HG02798 (cell line): ENCODE measurements at regions not wholly inside any gene's neighbourhood (a gene's known extent, or its start where the extent isn't known, plus 50 kb on each side); places are given as distances from the start of the nearest gene placed in this dataset.

Source experiments
- ATAC-seq: cut with Tn5 transposase; IDR thresholded peaks from one replicate; pipeline ENCODE4 v1.9.1; 2021; ENCODE audit warnings: mild to moderate bottlenecking; ENCODE audit not compliant: unreplicated experiment, poor library complexity

GRCh38 chr4:14076776-14077175 is 449.3 kb upstream of the BOD1L1 start:
- no peak for ATAC-seq

GRCh38 chr4:14078326-14078725 is 450.8 kb upstream of the BOD1L1 start:
- ATAC-seq: no peak

DNA sequence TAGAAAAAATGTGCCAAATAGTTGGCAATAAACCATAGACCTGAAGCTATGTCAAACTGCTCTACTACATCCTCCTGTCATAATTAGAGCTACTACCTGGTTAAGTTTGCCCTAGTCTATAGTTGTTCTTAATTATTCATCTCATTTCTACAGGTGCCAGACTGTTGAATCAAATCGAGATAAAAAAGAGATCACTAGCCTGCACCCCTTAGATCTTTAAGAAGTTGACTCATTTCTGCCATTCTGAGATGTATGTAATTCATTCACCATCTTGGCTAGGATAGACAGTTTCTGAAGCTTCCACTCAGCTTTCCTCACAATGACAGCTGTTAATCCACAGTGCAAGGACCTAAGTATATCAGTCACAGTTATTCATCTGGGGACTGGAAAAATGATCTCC is 452.1 kb upstream of the BOD1L1 start:
- ATAC-seq: no peak

- no peak for ATAC-seq
Observed at GRCh38 chr4:14083150-14083549, 455.6 kb upstream of the BOD1L1 start.

DNA sequence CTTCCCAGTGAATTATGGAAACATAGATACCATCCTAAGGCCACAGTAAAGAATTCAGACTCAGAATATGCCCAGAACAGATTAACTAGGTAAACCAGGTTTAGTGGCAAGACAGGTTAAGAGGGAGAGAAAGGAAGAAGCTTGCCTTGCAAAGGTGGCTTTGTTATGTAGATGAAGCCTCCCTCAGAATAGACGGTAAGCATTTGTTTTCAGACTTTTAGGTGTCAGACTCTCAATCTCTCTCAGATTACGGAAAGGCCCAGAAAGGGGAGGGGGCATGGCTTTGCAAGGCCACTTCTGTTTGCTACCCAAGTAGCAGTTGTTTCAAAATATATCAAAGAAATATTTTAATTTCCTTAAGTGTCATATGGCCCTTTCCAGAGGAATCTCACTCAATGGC is 457.1 kb upstream of the BOD1L1 start:
- ATAC-seq: no peak

DNA sequence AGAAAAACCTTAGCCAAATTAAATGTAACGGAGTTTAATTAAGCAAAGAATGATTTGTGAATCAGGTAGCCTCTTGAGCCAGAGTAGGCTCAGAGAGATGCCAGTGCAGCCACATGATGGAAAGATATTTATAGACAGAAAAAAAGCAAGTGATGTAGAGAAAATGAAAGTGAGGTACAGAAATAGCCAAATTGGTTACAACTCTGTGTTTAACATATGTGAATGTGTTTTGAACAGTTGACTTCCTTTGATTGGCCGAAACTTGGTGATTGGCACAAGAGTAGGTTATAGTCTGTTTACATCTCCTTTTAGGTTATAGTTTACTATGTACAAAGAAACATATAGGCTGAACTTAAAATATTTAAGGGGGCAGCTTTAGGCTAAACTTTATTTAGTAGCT is 459.9 kb upstream of the BOD1L1 start:
- ATAC-seq: peak; percentile 64

DNA sequence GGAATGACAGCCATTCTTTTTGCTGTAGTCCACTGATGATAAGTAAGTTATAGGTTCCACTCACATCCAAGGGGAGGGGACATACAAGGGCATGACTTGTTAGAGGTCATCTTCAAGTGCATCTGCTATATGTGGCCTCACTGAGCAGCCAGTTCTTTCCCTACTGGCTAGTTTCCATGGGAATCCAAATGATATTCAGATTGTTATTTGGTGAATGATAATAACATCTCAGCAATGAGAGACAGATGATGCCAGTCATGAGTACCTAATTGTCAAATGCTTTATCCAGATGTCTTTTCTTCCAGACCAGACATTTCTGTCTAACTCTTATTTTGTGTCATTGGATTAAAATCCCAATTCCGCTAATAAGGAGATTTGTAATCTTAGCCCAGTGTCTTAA is 460.4 kb upstream of the BOD1L1 start:
- no peak for ATAC-seq

GRCh38 chr4:14091531-14091930 is 464.0 kb upstream of the BOD1L1 start:
- no peak for ATAC-seq

DNA sequence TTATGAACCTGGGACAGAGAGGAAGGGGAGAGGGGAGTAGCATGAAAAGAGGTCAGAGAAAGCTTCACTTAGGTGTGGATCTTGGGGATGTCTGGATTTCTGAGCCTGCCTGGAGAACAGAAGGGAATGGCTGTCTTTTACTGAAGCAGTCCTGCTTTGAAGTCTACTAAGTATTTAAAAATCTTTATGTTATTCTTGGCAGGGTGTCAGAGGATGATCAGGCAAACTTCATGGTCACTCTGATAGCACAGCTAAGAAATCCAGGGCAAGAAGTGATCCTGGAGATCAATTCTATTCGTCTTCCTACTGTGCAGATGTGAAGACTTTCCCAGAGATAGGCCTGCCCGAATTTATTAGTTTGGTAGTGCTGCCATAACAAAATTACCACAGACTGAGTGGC is 464.4 kb upstream of the BOD1L1 start:
- ATAC-seq: no peak

- ATAC-seq: no peak
Observed at GRCh38 chr4:14092741-14093140, 465.2 kb upstream of the BOD1L1 start.

- no peak for ATAC-seq
Observed at GRCh38 chr4:14095831-14096230, 468.3 kb upstream of the BOD1L1 start.

DNA sequence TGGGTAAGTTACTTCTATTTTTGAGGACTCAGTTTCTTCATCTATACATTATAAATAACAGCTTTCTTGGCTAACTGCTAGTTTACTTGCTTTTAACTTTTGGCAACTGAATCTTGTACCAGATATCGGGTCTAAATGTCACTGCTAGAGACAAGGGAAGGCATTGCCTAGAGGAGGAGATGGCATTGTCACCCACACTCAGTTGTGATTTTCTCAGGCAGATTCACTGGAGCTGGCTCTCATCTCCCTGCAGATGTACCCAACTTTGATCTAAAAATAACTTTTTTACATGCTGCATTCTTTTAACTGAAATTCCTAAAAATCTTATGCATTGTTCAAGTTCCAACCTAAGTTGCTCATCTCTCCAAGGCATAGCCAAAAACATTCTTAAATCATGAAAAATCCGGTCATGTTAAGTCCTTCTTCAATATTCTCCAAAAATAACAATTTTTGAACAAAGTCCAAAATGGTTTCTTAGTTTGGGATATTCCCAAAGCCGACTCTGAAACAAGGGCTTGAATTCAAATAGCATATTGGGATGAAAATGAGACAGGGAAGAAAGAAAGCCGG is 469.0 kb upstream of the BOD1L1 start:
- no peak for ATAC-seq

DNA sequence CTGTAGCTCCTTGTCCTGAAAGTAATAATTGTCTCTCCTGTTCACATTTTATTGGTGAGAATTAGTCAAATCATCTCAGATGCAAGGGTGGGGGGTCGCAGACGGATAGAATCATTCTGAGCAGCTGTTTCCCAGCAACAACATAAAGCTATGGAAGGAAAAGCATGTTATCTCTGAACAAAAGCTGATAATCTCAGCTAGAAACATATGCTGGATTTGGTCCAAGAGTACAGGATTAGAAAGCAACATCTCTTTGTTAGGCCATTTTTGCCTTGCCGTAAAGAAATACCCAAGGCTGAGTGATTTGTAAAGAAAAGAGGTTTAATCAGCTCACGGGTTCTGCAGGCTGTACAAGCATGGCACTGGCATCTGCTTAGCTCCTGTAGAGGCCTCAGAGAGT is 472.8 kb upstream of the BOD1L1 start:
- no peak for ATAC-seq

DNA sequence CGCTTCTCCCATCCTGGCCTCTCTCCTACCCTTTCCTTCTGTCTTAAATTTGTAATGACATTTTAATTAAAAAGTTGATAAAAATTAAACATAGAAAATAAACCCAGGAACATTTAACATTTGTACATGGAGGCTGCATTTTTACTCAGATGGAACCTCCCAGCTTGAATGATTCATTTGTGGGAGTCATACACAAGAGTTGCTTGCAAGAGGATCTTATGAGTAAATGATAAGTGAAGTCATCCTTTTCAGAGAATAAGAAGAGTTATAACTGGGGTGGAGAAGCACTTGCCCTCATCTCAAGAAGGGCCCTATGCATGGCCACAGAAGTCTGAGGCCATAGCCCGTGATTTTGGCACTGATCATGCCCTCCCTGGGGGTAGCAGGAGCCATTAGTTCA is 482.9 kb upstream of the BOD1L1 start:
- no peak for ATAC-seq

DNA sequence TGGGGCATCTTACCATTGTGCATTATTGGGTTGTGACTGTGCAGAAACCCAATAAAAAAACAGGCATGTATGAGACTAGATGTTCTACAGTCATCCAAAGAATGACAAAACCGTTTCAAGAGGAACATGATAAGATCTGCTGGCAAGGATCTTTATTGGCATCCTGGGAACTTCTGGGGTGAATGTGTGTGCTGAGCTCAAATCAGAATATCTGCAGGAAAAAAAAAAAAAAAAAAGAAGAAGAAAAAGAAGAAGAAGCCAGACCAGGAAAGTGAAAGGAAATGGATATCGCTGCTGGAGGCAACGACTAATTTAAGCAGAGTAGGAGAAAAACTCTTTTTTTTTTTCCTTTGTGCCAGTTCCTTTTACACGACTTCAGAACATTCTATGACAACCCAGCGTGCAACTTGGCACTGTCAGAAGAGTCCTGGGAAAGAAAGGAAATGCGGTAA is 484.2 kb upstream of the BOD1L1 start:
- no peak for ATAC-seq

DNA sequence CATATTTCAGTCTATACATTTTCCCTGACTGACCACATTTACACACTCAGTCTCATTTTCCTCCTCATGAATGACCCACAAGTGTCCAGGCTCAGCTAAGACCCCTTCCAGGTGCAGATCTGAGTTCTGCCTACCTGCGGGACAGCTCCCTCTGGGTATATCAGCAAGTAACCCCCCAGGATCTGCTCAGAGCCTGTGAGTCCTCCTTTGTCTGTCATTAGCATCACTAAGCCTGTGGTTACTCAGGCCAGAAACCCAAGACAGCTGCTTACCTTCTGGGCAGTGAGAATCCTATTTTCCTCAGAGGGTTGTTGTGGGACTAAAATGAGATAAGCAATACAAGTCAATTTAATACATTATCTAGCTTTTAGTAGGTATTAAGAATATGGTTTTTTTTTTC is 487.6 kb upstream of the BOD1L1 start:
- ATAC-seq: no peak

DNA sequence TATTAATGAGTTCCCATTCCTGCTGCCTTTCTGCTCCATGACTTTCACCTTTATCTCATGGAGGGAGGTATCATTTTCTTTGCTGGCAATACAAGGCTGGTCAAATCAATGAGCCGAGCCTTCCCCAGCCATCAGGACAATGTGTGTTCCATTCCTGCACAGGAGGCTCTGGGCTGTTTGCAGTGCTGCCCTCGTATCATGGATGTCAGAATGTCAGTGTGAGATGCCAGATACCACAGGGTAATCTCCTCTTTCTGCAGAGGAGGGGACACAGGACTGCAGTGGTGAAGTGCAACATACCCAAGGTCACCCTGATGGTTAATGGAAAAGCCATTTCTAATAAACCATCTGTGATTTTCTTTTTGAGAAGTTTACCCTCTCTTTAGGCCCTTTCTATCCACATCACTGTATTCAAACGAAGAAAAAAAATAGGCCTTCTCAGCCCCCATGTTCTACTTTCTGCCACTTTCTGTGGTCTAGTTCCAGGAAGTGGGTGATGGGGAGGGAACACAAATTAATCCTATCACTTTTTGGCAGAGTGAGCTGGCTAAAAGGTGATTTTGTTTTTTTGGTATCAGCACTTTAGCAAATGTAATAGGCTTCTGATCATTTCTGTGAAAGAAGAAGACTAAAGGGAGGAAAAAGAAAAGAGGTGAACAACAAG is 490.2 kb upstream of the BOD1L1 start:
- ATAC-seq: no peak

DNA sequence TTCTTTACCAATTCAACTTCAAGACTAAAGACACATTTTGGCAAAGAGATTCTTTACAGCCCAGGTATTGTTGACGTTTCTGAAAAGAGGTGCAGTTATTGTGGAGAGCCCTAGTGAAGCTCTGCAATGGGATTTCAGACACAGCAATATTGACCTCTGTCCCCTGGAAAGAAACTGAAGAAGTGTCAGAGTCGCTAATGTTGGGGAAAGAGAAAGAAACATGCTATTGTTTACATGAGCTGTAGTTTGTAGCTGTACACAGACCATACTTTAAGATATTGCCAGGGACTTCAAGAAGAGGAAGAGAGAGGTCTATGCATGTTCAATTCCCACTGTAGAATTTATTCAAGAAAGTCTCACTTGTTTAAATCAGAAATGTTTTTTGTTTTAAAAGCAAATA is 497.3 kb upstream of the BOD1L1 start:
- ATAC-seq: no peak

DNA sequence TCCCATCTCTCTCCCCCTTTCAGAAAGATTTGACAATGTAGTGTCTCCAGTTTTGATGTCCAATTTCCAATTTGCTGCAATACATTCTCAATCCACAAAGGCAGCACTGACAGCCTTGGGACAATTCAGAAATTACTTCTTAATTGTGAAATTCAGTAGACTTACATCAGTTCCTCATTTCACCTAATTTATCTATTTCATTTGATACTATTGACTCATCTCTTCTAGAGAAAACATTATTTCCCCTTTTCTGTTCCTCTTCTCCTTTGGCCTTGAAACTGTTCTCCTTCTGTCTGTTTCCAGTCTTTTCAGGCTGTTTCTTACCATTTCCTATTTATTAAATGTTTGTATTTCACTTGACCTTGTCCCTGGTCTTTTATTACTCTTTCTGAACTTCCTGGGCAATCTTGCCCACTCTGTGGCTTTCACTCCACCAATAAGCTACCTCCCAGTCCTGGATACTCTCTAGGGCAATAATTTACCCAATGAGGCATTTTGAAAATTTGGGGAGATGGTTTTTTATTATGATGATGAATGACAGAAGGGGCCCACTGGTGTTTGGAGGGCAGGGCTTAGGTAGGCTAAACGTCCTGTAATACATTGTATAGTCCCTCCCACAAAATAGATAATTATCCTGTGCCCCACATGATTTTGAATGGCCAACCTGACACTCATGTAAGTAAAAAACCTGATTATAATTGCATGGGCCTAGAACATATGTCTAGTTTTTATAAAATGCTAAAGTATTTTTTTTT is 498.0 kb upstream of the BOD1L1 start:
- peak; percentile 77 for ATAC-seq

DNA sequence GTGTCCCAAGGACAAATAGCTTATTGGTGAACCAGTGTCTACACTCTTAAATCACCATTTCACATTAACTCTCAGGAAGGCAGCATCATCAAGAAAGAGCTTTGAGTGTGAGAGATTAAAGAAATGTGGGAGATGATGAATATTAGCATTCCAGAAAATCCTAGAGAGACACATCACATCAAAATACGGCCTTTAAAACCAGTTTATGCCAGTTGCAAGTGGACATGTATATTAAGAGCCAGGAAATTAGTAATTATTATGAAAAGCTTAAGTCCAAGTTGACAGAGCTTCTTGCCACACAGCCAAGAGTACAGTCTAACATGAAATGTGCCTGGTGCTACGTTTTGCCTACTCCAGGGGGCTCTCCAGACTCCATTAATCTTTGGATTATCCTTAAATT is 503.0 kb upstream of the BOD1L1 start:
- ATAC-seq: no peak

DNA sequence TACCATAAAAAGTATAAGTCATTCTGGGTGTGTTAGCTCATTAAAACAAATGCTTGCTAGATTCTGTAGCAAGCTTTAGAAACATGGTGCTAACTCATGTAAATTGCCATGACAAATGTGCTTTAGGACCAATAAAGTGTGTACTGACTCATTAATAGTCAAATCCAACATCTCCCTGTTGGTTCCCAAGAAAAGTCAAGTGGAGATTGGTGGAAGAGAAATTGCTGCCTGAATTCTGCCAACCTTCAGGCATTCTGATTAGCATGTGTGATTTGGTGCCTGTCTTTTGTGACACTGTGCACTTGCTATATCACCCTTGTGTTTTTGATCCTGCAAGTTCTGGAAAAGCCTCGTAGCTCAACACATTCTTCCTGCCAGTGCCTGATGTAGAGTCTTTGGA is 503.8 kb upstream of the BOD1L1 start:
- no peak for ATAC-seq

DNA sequence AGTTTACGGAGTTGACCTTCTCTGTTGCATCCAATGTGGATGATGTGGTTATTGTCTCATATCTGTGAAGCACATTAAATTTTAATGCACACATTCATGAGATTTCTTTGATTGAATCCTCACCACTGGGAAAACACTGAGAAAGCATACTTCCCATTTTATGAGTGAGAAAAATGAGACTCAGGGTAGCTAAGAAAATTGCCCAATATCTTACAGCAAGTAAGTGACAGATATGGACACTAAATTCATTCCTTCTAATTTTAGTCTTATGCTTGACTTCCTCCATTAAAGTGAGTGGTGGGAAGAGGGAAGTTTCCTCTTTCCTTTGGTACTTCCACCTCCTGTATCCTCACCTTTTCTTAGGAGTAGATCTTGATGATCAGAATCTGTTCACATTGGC is 504.8 kb upstream of the BOD1L1 start:
- no peak for ATAC-seq
